CMK (cell line): ENCODE measurements at regions not wholly inside any gene's neighbourhood (a gene's known extent, or its start where the extent isn't known, plus 50 kb on each side); places are given as distances from the start of the nearest gene placed in this dataset.
"Not testable (repeated sequence)": the region's sequence is repeated elsewhere in the genome, so short reads cannot be mapped to it uniquely, and the experiment has no call there.

ENCODE experiments used
- DNase-seq: peaks from one replicate; pipeline ENCODE4 v3.0.0-alpha.2; 2010; ENCODE audit warnings: low read depth

- DNase-seq = no peak
These were observed 325.3 kb downstream of the GJA1 start for GRCh38 chr6:121760745-121761144.

DNA sequence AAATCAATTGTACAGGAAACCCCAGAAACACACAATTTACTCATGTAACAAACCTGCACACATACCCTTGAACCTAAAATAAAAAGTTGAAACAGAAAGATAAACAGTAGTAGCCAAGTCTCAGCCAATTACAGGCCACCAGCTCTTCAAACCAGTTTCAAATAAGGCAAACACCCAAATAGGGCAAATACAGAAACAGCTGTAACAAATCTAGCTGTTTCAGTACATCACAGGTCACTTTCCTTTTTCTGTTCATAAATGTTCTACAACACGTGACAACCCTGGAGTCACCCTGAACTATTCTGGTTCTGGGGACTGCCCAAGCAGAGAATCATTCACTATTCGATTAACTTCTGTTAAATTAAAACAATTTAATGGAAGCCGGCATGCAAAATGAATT, 329.0 kb downstream of the GJA1 start:
- no peak for DNase-seq

- DNase-seq = no peak
These were observed 329.6 kb downstream of the GJA1 start for GRCh38 chr6:121765060-121765459.

DNA sequence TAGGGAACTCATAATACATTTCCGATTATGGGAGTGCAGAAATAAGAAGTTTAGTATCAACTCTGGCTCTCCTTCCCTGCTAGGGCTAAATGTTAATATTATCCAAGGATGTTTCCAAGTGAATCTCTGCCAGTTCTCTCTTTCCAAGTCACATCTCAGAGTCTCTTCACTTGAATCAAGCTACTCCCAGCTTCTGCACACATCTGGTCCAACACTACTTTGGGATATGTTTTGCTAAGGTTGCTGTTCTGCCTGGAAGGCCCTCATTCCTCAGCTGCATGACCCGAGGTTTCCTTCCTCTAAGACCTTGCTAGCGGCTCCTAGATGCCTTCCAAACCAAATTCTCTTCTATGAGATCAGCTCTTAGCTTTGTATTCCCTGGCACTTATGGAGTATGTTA, 331.8 kb downstream of the GJA1 start:
- no peak for DNase-seq

GRCh38 chr6:121770943-121771342, 335.5 kb downstream of the GJA1 start:
- no peak for DNase-seq

DNA sequence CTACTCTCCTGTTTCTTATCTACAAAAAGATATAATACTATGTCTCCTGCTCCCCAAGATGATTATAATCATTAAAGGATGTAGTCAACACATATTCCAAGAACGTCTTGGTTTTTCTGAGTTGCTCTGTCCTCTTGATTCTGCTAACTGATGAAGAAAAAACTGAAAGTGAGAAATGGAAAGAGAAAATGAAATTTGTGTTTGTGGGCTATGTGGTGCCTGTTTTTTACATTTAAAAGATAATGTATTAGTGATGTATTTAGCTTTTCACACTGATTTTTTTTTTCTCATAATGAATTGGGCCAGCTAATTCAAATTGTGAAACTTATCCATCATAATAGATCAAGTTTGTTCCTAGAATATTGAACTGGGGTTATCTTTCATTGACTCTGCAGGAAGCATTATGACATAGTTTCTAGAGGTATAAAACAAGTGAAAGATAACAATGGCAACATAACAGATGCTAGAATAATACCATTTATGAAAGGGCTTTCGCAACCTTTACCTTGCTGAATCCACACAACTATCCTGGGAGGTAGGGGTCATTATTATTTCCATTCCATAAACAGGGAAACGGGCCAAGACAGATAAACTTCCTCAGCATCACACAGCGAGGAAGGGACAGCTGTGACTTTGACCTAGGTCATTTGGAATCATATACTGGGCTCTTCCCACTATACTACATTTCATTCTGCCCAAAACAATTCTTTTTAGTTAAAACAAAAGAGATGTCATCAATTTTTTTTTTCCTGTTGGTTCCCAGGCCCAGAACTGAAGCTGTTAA, 336.7 kb downstream of the GJA1 start:
- no peak for DNase-seq

- no peak for DNase-seq
These were observed 340.6 kb downstream of the GJA1 start for GRCh38 chr6:121776054-121776453.

DNA sequence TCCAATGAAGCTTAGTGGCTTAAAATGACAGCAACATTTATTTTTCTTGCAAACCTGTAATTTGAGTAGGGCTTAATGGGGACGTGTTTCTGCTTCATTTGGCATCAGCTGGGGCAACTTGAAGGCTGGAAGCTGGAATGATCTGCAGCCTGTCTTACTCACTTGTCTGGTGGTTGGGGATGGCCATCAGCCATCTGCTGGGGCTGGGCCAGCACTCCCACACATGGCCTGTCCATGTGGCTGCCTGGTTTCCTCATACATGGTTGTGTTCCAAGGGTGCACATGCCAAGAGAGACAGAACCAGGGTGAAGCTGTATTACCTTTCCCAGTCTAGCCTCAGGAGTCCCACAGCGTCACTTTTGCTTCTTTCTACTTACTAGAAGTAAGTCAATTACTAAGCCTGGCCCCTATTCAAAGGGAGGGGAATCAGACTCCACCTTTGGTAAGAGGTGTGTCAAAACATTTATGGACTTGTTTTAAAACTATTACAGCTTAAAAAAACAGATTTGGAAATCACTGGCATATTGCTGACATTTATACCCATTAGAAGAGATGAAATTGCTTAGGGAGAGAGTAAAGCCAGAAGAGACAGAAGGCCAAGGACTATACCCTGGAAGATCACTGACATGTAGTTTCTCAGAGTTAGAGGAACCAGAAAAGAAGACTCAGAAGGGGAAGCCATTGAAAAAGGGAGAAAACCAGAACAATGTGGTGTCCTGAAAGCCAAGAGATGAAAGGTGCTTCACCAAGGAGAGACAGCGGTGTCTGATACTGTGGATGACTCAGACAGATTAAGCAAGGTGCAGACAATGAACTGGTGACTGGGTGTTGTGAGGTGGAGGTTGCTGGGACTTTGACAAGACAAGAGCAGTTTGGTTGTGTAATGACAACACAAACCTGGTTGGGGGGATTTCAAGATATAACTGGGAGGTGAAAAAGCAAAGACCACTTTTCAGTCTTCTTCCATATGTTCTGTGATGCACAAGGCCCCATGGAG, 345.2 kb downstream of the GJA1 start:
- DNase-seq = no peak

- no peak for DNase-seq
These were observed 356.2 kb downstream of the GJA1 start for GRCh38 chr6:121791396-121792315.

- DNase-seq = no peak
These were observed 359.2 kb downstream of the GJA1 start for GRCh38 chr6:121794630-121795029.

DNA sequence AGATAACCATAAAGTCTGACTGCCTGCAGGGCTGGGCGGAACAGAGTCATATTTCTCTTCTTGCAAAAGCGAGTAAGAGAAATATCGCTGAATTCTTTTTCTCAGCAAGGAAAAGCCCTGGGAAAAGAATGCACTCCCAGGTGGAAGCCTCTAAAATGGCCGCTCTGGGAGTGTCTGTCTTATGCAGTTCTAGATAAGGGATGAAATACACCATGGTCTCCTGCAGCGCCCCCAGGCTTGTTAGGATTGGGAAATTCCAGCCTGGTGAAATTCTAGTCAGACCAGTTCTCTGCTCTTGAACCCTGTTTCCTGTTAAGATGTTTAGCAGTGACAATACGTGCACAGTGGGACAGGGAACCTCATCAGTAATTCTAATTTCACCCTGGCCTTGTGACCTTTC, 362.2 kb downstream of the GJA1 start:
- not testable (repeated sequence) for DNase-seq

- not testable (repeated sequence) for DNase-seq
These were observed 362.7 kb downstream of the GJA1 start for GRCh38 chr6:121798126-121798525.

DNA sequence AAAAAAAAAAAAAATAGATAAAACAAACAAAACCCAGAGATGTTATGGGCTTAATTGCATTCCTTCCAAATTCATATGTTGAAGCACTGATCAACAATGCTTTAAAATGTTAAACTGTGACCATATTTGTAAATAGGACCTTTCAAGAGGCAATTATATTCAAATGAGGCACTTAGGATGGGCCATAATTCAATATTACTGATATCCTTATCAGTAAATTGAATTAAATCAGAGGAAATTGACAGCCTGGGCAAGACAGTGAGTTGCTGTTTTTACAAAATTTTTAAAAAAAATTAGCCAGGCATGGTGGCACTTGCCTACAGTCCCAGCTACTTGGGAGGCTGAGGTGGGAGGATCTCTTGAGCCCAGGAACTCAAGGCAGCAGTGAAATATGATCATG, 364.1 kb downstream of the GJA1 start:
- no peak for DNase-seq

DNA sequence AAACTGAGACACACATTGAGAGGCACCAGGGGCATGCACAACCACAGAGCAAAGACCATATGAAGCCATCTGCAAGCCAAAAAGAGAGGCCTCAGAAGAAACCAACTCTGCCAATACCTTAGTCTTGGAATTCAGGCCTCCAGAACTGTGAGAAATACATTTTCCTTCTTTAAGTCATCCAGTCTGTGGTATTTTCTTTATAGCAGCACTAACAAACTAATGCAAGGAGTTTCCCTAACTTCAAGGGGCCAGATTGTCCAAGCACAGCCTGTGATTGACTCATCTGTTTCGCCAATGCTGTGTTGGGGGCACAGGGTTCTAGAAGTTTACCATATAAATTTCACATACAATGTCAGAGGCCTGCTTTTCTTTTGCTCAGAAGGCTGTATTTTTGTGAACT, 364.6 kb downstream of the GJA1 start:
- DNase-seq = no peak

DNA sequence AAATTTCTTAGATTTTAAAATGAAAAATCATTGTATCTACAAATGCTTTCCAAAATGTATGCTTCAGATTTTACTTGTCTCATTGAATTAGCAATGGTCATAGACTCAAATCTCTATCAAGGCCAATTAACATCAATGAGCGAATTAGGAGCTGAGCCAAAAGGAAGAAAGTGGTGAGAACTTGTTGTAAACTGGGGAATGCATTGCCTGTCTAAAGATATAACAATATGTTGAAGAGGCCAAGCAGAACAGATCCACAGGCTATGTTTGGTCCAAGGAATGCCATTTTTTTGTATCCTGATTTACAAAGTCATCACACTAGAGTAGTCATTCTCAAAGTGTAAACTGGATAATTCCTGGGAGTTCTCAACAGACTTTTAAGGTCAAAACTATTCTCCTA, 370.7 kb downstream of the GJA1 start:
- no peak for DNase-seq

DNA sequence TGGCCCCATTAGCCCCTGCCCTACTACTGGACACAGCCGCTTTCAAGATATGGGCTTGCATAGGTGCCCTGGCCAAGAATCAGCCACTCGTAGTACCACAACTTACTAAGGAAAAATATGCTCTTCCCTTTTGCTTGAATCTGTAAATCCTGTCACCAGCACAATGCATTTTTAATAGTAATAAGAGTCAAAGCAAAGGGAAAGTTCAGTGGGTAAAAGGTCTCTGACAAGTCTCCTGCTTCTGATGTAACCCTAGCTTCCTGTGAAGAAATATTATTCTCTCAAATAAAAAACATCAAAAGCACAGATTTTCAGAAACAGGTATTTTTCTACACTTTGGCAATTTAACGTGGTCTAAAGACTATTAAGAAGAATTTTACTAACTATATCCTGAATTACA, 373.8 kb downstream of the GJA1 start:
- DNase-seq = no peak

DNA sequence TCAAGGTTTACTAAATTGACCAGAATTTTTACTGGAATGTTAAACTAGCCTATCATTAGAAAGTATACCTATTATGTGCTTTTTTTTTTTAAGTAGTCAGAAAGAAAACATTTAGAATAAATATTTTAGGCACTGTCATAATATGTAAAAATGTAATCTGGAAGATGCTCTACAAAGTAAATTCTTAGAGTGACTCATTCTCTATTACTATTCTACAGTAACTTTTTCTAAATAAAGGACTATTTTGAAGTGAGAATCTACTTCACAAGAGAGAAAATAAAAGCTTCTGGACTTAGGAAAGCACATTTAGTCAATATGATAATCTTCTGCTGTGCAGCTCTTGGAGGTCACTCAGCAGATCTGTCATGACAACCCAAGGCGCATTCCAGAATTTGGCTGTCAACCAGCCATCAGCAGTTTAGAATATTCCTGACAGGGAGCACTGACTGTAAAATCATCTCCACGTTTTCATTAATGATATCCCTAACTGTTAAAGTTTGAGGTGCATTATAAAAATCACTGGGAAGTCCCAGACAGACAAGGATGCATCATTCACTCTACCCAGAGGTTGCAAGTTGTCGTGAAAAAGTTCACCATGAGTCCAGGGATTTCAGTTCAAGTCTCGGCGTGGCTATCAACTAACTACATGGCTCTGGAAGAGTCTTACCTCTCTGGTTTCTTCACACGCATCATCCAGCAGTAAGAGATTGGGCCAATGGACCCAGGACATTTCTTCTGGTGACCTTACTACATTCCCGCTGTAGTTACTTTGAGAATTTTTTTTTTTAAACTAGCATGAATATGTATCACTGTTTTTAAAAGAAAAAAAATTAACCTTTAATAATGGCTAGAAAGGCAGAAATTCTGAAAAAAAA, 374.9 kb downstream of the GJA1 start:
- DNase-seq = no peak

DNA sequence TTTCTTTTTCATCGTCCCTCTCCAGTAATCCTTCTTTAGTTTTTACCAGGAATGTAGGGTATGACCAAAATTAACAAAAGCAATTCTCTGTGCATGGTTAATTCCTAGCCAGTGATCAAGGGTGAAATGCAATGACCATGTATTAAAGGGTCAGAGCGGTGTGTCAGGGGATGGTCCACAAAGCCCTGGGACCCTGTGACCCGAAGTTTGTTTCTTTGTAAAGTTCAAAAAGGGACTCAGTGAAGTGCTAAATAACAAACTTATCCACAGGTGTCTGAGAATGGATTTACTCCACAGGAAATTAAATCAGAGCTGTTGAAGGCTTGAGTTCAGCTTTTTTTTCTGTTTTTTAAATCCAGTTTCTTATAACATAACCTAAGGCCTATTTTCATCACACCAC, 375.7 kb downstream of the GJA1 start:
- no peak for DNase-seq

DNA sequence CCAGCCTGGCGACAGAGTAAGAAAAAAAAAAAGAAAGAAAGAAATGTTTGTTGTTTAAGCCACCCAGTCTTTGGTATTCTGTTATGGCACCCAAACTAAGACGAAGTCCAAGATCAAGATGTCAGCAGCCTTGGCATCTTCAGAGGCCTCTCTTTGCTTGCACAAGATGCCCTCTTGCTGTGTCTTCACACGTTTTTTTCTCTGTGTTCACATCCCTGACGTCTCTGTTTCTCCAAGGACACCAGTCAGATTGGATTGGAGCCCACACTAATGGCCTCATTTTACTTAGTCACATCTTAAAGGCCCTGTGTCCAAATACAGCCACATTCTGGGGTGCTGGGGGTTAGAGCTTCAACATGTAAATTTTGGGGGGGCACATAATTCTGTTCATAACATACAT, 380.9 kb downstream of the GJA1 start:
- no peak for DNase-seq

GRCh38 chr6:121816906-121817540, 381.6 kb downstream of the GJA1 start:
- DNase-seq = no peak

DNA sequence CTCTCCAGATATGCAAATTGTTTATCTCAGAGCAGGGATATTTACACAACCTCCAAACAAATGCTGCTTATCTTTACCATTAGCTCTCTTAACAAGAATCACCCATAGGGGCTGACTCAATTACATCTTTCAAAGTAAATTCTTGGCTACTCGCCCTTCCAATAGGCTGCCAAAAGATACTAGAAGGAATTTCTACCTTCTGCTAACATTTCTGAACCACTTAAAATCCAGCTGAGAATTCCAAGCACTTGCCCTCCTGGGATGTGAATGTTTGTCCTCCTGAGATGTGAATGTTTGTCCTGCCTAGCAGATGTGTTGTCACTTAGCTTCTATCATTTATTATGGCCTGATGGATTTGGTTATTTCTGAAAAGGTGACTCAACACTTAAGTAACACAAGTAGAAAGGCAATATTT, 388.0 kb downstream of the GJA1 start:
- no peak for DNase-seq
